ENCODE measurements at regions not wholly inside any gene's neighbourhood (a gene's known extent, or its start where the extent isn't known, plus 50 kb on each side); places are given as distances from the start of the nearest gene placed in this dataset.

DNA sequence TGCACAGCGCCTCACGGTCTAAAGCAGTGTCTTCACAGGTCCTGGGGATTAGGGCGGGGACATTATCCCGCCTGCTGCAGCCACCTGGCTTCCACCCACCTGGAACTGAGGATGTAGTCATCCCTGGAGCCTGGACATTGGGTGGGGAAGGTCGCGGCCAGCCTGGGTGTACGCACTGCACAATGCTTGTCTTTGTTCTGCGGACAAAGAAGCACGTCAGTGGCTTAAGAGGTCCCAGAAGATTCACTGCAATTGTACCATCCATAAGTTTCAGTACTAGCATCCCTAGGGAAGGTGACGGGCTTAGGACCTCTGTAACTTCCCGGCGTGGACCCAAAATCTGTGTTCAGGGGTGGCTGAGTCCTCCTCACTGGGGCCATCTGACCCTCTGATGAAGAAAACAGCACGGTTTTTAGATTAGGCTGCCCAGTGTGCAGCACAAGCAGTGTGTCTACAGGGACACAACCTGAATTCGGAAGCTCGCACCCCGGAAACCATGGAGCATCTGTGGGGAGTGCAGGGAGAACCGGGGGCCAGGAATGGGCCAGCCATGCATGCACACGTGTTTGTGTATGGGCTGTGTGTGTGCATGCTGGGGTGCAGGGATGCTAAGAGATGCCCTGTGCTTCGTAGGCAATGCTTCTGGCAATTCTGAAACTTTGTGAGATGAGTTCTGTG, 342.6 kb upstream of the B3GAT1 start:
- Histone ChIP-seq H4K91ac (ENCODE audit: insufficient read length, low read depth, low read length) (no peak overlapping the region), H3K14ac (ENCODE audit: insufficient read depth, low read length) (no peak overlapping the region), H4K5ac (ENCODE audit: insufficient read length, low read depth, low read length) (no peak overlapping the region), H2BK15ac (ENCODE audit: low read depth, low read length) (no peak overlapping the region), H3K9ac (ENCODE audit: extremely low read depth, insufficient read length, low read length) (no peak overlapping the region), H3K4me2 (ENCODE audit: insufficient read depth, insufficient read length, low read length) (no peak overlapping the region), H3K9me3 (ENCODE audit: control insufficient read depth, low read depth, low read length) (no peaks in the 10 kb centered on the region), H3K27ac (ENCODE audit: insufficient read length, low read depth, low read length) (no peak overlapping the region), H3K4me1 (ENCODE audit: insufficient read depth, low read length) (no peaks in the 10 kb centered on the region), H3T11ph (ENCODE audit: low read length) (no peak overlapping the region), H4K20me1 (ENCODE audit: control insufficient read depth, insufficient read depth, insufficient read length) (no peaks in the 10 kb centered on the region), H2BK5ac (ENCODE audit: insufficient read length, low read length) (no peak overlapping the region), H2BK12ac (ENCODE audit: insufficient read length, low read depth, low read length) (no peak overlapping the region), H3K23ac (ENCODE audit: insufficient read length, low read depth, low read length) (no peak overlapping the region), H3K4ac (ENCODE audit: low read depth, low read length) (no peak overlapping the region), H3K23me2 (ENCODE audit: insufficient read length, low read depth, low read length, poor library complexity, severe bottlenecking) (no peaks in the 10 kb centered on the region), H2AK5ac (ENCODE audit: insufficient read length, low read length) (no peak overlapping the region), H2AFZ (ENCODE audit: low read length) (no peak overlapping the region), H2BK120ac (ENCODE audit: low read depth, low read length, poor library complexity, severe bottlenecking) (no peak overlapping the region), H2BK20ac (ENCODE audit: low read depth, low read length, poor library complexity, severe bottlenecking) (no peak overlapping the region), H3K56ac (ENCODE audit: insufficient read length, low read depth, low read length) (no peak overlapping the region), H3K27me3 (ENCODE audit: insufficient read depth, low read length) (no peaks in the 10 kb centered on the region), H3K79me1 (ENCODE audit: insufficient read depth, low read depth, low read length, poor library complexity, severe bottlenecking) (no peaks in the 10 kb centered on the region), H3K79me2 (ENCODE audit: insufficient read depth, low read length) (no peaks in the 10 kb centered on the region), H3K18ac (ENCODE audit: insufficient read length, low read depth, low read length) (no peak overlapping the region), H4K8ac (replicated peaks; ENCODE audit: insufficient read length, low read depth, low read length) (no peak overlapping the region)
- Mint-ChIP-seq H3K4me1 (peaks cover 8 to 13% of the 10 kb centered on the region in 2 experiments), H3K27ac (no peak overlapping the region), H3K36me3 (ENCODE audit: insufficient read depth in 1 of 3, low read depth in 3 of 3) (no peaks in the 10 kb centered on the region; a peak in 1 of 7 replicates), H3K27me3 (ENCODE audit: low read depth) (peaks cover 40% of the 10 kb centered on the region), H3K9me3 (0 out of 5 replicates have a peak, but pooled peaks cover 0 to 2% of the 10 kb centered on the region in 2 experiments), H3K4me3 (no peak overlapping the region)
- DNase-seq, result no peak
- no CpG with 5 or more reads among the region's 19 CpGs for WGBS (ENCODE audit: extremely low coverage, insufficient read length, low lambda C conversion rate)
- TF ChIP-seq, protein P1, sequence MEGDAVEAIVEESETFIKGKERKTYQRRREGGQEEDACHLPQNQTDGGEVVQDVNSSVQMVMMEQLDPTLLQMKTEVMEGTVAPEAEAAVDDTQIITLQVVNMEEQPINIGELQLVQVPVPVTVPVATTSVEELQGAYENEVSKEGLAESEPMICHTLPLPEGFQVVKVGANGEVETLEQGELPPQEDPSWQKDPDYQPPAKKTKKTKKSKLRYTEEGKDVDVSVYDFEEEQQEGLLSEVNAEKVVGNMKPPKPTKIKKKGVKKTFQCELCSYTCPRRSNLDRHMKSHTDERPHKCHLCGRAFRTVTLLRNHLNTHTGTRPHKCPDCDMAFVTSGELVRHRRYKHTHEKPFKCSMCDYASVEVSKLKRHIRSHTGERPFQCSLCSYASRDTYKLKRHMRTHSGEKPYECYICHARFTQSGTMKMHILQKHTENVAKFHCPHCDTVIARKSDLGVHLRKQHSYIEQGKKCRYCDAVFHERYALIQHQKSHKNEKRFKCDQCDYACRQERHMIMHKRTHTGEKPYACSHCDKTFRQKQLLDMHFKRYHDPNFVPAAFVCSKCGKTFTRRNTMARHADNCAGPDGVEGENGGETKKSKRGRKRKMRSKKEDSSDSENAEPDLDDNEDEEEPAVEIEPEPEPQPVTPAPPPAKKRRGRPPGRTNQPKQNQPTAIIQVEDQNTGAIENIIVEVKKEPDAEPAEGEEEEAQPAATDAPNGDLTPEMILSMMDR (conservative IDR thresholded peaks at IDR 0.05), result no peak
